ENCODE measurements at regions not wholly inside any gene's neighbourhood (a gene's known extent, or its start where the extent isn't known, plus 50 kb on each side); places are given as distances from the start of the nearest gene placed in this dataset.
"Not testable (repeated sequence)": the region's sequence is repeated elsewhere in the genome, so short reads cannot be mapped to it uniquely, and the experiment has no call there.

GRCh38 chr18:10319914-10320600 lies 134.4 kb upstream of the APCDD1 start:
- no peak for DNase-seq

GRCh38 chr18:10320791-10321190 lies 133.6 kb upstream of the APCDD1 start:
- no peak for DNase-seq

- DNase-seq: no peak
These were observed 132.9 kb upstream of the APCDD1 start for GRCh38 chr18:10321576-10321975.

- no peak for DNase-seq
These were observed 132.4 kb upstream of the APCDD1 start for GRCh38 chr18:10322004-10322403.

- DNase-seq: no peak
These were observed 132.0 kb upstream of the APCDD1 start for GRCh38 chr18:10322435-10322834.

GRCh38 chr18:10329101-10329500 lies 125.3 kb upstream of the APCDD1 start:
- no peak for DNase-seq

GRCh38 chr18:10330428-10330827 lies 124.0 kb upstream of the APCDD1 start:
- no peak for DNase-seq

GRCh38 chr18:10332452-10332851 lies 122.0 kb upstream of the APCDD1 start:
- no peak for DNase-seq

GRCh38 chr18:10336749-10337350 lies 117.6 kb upstream of the APCDD1 start:
- no peak for DNase-seq

GRCh38 chr18:10340821-10341220 lies 113.6 kb upstream of the APCDD1 start:
- DNase-seq: no peak

- DNase-seq: no peak
These were observed 110.7 kb upstream of the APCDD1 start for GRCh38 chr18:10343778-10344177.

GRCh38 chr18:10346749-10347415 lies 107.6 kb upstream of the APCDD1 start:
- no peak for DNase-seq

- DNase-seq: no peak
These were observed 104.9 kb upstream of the APCDD1 start for GRCh38 chr18:10349561-10349960.

- DNase-seq: no peak
These were observed 103.8 kb upstream of the APCDD1 start for GRCh38 chr18:10350661-10351060.

- no peak for DNase-seq
These were observed 103.1 kb upstream of the APCDD1 start for GRCh38 chr18:10351219-10351818.

- no peak for DNase-seq
These were observed 102.6 kb upstream of the APCDD1 start for GRCh38 chr18:10351858-10352257.

- DNase-seq: no peak
These were observed 101.8 kb upstream of the APCDD1 start for GRCh38 chr18:10352671-10353070.

GRCh38 chr18:10353791-10354190 lies 100.6 kb upstream of the APCDD1 start:
- no peak for DNase-seq

- DNase-seq: no peak
These were observed 100.1 kb upstream of the APCDD1 start for GRCh38 chr18:10354241-10354811.

GRCh38 chr18:10354890-10355289 lies 99.5 kb upstream of the APCDD1 start:
- no peak for DNase-seq

- DNase-seq: not testable (repeated sequence)
These were observed 97.4 kb upstream of the APCDD1 start for GRCh38 chr18:10356999-10357398.

- DNase-seq: no peak
These were observed 92.8 kb upstream of the APCDD1 start for GRCh38 chr18:10361660-10362059.

GRCh38 chr18:10365021-10365500 lies 89.4 kb upstream of the APCDD1 start:
- DNase-seq: no peak
